B cell (primary cell): ENCODE measurements at regions not wholly inside any gene's neighbourhood (a gene's known extent, or its start where the extent isn't known, plus 50 kb on each side); places are given as distances from the start of the nearest gene placed in this dataset.

Experiments used
- ATAC-seq: fragments of 200-7000 bp; cut with Tn5 transposase; one replicate; pipeline ENCODE4 v1.10.0; 2021; ENCODE audit warnings: low read depth, mild to moderate bottlenecking, moderate number of reproducible peaks, moderate library complexity
- CTCF ChIA-PET: fragments of 350-600 bp; sonication (Branson Sonifier 250); formaldehyde crosslinking; loops from one replicate; lab custom pipeline; 2021; ENCODE audit warnings: antibody characterized with exemption, inconsistent platforms; lab: Charles Lee
- POLR2A ChIA-PET: fragments of 350-600 bp; sonication (Branson Sonifier 250); formaldehyde crosslinking; loops from one replicate; lab custom pipeline; 2021; ENCODE audit warnings: antibody characterized with exemption; lab: Charles Lee
- DNase-seq: peaks from one replicate; pipeline ENCODE4 v3.0.0; 2013
- H2AFZ ChIP-seq: 2 replicates; pipeline ENCODE4 v1.6.1; 2012; ENCODE audit warnings: mild to moderate bottlenecking, low read depth, low read length; ENCODE audit not compliant: insufficient read depth, poor library complexity, severe bottlenecking
- H3K27ac ChIP-seq, 2 donors: 1 replicate in 1 of 2; 2 replicates in 1 of 2; pipeline ENCODE4 v1.5.1; 2012 to 2013; ENCODE audit warnings: low read length in 2 of 2, mild to moderate bottlenecking in 2 of 2, moderate library complexity in 1 of 2
- H3K27me3 ChIP-seq, 4 experiments: fragments of 200-600 bp in 1 of 4; sonication (generic) in 1 of 4; replicated peaks in 1 of 4; 1 replicate in 2 of 4; 2 replicates in 2 of 4; pipeline versions ENCODE4 v1.6.1 to v1.7.0; 2013 to 2016; ENCODE audit warnings: low read length in 3 of 4, mild to moderate bottlenecking in 2 of 4, mixed read lengths in 1 of 4, moderate library complexity in 1 of 4; ENCODE audit not compliant: insufficient read depth in 4 of 4, control insufficient read depth in 3 of 4; ENCODE audit errors: control extremely low read depth in 1 of 4
- H3K36me3 ChIP-seq, 2 experiments: replicated peaks in 1 of 2; 1 replicate in 1 of 2; 2 replicates in 1 of 2; pipeline versions ENCODE4 v1.6.1 to v1.7.1; 2013; ENCODE audit warnings: low read length in 1 of 2; ENCODE audit not compliant: insufficient read depth in 2 of 2, control insufficient read depth in 1 of 2; ENCODE audit errors: control extremely low read depth in 1 of 2, extremely low read depth in 1 of 2
- H3K4me1 ChIP-seq, 2 donors: fragments of 200-600 bp in 1 of 2; sonication (generic) in 1 of 2; 1 replicate in 1 of 2; 2 replicates in 1 of 2; pipeline versions ENCODE4 v1.5.1 to v1.6.1; 2013 to 2017; ENCODE audit warnings: low read length in 2 of 2; ENCODE audit not compliant: control insufficient read depth in 2 of 2, insufficient read depth in 2 of 2
- H3K4me2 ChIP-seq: replicated peaks from 2 replicates; pipeline ENCODE3; 2012; ENCODE audit warnings: mild to moderate bottlenecking, low read depth, low read length; ENCODE audit not compliant: poor library complexity, severe bottlenecking
- H3K4me3 ChIP-seq, 5 experiments: fragments of 200-600 bp in 1 of 5; sonication (generic) in 1 of 5; 1 replicate in 3 of 5; 2 replicates in 2 of 5; pipeline versions ENCODE4 v1.5.1 to v1.7.0; 2011 to 2016; ENCODE audit warnings: low read length in 4 of 5, mild to moderate bottlenecking in 4 of 5, low read depth in 2 of 5, control low read depth in 1 of 5, moderate library complexity in 1 of 5; ENCODE audit not compliant: insufficient read depth in 1 of 5; ENCODE audit errors: control extremely low read depth in 1 of 5, extremely low read depth in 1 of 5
- H3K79me2 ChIP-seq: fragments of 200-600 bp; sonication (generic); one replicate; pipeline ENCODE4 v1.6.0; 2016; ENCODE audit warnings: low read length; ENCODE audit not compliant: control insufficient read depth, insufficient read depth
- H3K9ac ChIP-seq: fragments of 200-600 bp; sonication (generic); 2 replicates; pipeline ENCODE4 v1.6.1; 2017; ENCODE audit warnings: mild to moderate bottlenecking, low read length, moderate library complexity
- H3K9me3 ChIP-seq, 3 donors: one replicate each; pipeline versions ENCODE4 v1.6.1 to v1.7.1; 2013; ENCODE audit warnings: low read length in 2 of 3; ENCODE audit not compliant: control insufficient read depth in 2 of 3, insufficient read depth in 1 of 3; ENCODE audit errors: control extremely low read depth in 1 of 3
- H4K20me1 ChIP-seq: 2 replicates; pipeline ENCODE4 v1.6.0; 2012; ENCODE audit warnings: mild to moderate bottlenecking, low read length; ENCODE audit not compliant: insufficient read depth, control insufficient read depth, poor library complexity, severe bottlenecking
- H3K27ac Mint-ChIP-seq: one replicate; pipeline ENCODE4 v1.8.0; 2021; ENCODE audit warnings: mixed read lengths
- H3K27me3 Mint-ChIP-seq: one replicate; pipeline ENCODE4 v1.8.0; 2021; ENCODE audit warnings: mixed read lengths
- H3K4me1 Mint-ChIP-seq: one replicate; pipeline ENCODE4 v1.8.0; 2021; ENCODE audit warnings: mixed read lengths
- H3K4me3 Mint-ChIP-seq: one replicate; pipeline ENCODE4 v1.8.0; 2021; ENCODE audit warnings: mixed read lengths
- H3K9me3 Mint-ChIP-seq: one replicate; pipeline ENCODE4 v1.8.0; 2022; ENCODE audit warnings: mixed read lengths; ENCODE audit not compliant: insufficient read depth
- CTCF ChIP-seq: fragments of 200-600 bp; IDR thresholded peaks from one replicate; pipeline ENCODE4 v1.8.0; 2022; ENCODE audit warnings: antibody characterized with exemption, mild to moderate bottlenecking
- EZH2 ChIP-seq: IDR thresholded peaks from 2 replicates; pipeline ENCODE4 v1.6.1; 2012; ENCODE audit warnings: borderline replicate concordance, low read depth, mild to moderate bottlenecking, moderate library complexity, low read length; ENCODE audit not compliant: insufficient read depth, poor library complexity, severe bottlenecking
- WGBS: methylation state at CpG from one replicate; pipeline ENCODE4 v1.1.5; 2013; ENCODE audit warnings: missing lambda C conversion rate; ENCODE audit not compliant: insufficient coverage; 5-methylcytosine and 5-hydroxymethylcytosine counted together
- intact Hi-C: fragments of 100-400 bp; cut with micrococcal nuclease; formaldehyde crosslinking; loops from one replicate; pipeline ENCODE4 v1.10.0; 2022

- Mint-ChIP-seq H3K4me1 (no peaks in the 10 kb centered on the region), H3K4me3 (no peak overlapping the region), H3K9me3 (no peaks in the 10 kb centered on the region), H3K27ac (no peak overlapping the region), H3K27me3 (no peaks in the 10 kb centered on the region)
- Histone ChIP-seq H3K27ac (no peak overlapping the region), H3K4me2 (no peak overlapping the region), H3K9me3 (no peaks in the 10 kb centered on the region), H3K27me3 (no peaks in the 10 kb centered on the region), H4K20me1 (no peaks in the 10 kb centered on the region), H2AFZ (no peak overlapping the region), H3K9ac (no peak overlapping the region), H3K79me2 (no peaks in the 10 kb centered on the region), H3K4me3 (no peak overlapping the region), H3K36me3 (no peaks in the 10 kb centered on the region), H3K4me1 (no peaks in the 10 kb centered on the region)
- TF ChIP-seq CTCF (no peak), EZH2 (no peak)
- WGBS = no CpG with 5 or more reads among the region's 1 CpG
- ChIA-PET POLR2A (no interaction called here), CTCF (no interaction called here)
- DNase-seq = no peak
- intact Hi-C loops = no loop called here
- ATAC-seq = no peak
Measured at GRCh38 chr5:155290937-155291336, 277.4 kb downstream of the KIF4B start.

- ATAC-seq = no peak
- ChIA-PET CTCF (no interaction called here), POLR2A (no interaction called here)
- Histone ChIP-seq H3K27me3 (no peaks in the 10 kb centered on the region), H2AFZ (no peak overlapping the region), H3K79me2 (no peaks in the 10 kb centered on the region), H3K4me3 (no peak overlapping the region), H3K4me1 (no peaks in the 10 kb centered on the region), H4K20me1 (no peaks in the 10 kb centered on the region), H3K9me3 (no peaks in the 10 kb centered on the region), H3K9ac (no peak overlapping the region), H3K4me2 (no peak overlapping the region), H3K27ac (no peak overlapping the region), H3K36me3 (no peaks in the 10 kb centered on the region)
- WGBS = 75% methylated on average over 2 of the region's 4 CpGs
- intact Hi-C loops = no loop called here
- no peak for TF ChIP-seq EZH2
- no peak for TF ChIP-seq CTCF
- H3K27ac Mint-ChIP-seq = no peak overlapping the region
- H3K4me1 Mint-ChIP-seq = no peaks in the 10 kb centered on the region
- no peak overlapping the region for H3K4me3 Mint-ChIP-seq
- H3K9me3 Mint-ChIP-seq = no peaks in the 10 kb centered on the region
- DNase-seq = no peak
- no peaks in the 10 kb centered on the region for H3K27me3 Mint-ChIP-seq
Measured at GRCh38 chr5:155293605-155294178, 280.1 kb downstream of the KIF4B start.
